ENCODE measurements at regions not wholly inside any gene's neighbourhood (a gene's known extent, or its start where the extent isn't known, plus 50 kb on each side); places are given as distances from the start of the nearest gene placed in this dataset.

DNA sequence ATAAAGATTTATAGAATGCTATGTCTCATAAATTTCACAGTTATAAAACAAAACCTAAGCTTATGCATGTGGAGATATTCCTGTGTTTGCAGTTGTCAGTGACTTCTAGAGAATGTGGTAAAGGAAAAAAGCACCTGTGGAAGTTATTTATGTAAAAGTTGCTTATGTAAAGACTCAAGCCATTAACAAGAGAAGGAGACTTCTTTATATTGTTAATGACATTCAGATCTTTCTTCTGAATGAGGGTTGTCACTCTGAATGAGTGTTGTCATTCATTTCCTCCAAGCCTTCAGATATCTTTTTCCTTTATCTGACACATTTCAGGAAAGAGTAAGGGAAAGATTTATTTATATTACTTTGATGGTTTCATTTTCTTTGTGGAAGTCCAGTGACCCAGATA, 202.6 kb downstream of the TM9SF2 start:
- H3K27me3 ChIP-seq (ENCODE audit: control insufficient read depth, insufficient read depth, low read length) = no peaks in the 10 kb centered on the region
- H3K4me1 ChIP-seq (ENCODE audit: control insufficient read depth, insufficient read depth, low read length) = no peaks in the 10 kb centered on the region
- H3K9me3 ChIP-seq (replicated peaks; ENCODE audit: low read length) = no peaks in the 10 kb centered on the region
- H3K4me2 ChIP-seq (ENCODE audit: low read length) = no peak overlapping the region
- H3K4me3 ChIP-seq (ENCODE audit: low read length) = no peak overlapping the region
- no peaks in the 10 kb centered on the region for H3K36me3 ChIP-seq (ENCODE audit: insufficient read depth, low read length)
- no peak overlapping the region for H3K9ac ChIP-seq (ENCODE audit: low read depth, low read length)

DNA sequence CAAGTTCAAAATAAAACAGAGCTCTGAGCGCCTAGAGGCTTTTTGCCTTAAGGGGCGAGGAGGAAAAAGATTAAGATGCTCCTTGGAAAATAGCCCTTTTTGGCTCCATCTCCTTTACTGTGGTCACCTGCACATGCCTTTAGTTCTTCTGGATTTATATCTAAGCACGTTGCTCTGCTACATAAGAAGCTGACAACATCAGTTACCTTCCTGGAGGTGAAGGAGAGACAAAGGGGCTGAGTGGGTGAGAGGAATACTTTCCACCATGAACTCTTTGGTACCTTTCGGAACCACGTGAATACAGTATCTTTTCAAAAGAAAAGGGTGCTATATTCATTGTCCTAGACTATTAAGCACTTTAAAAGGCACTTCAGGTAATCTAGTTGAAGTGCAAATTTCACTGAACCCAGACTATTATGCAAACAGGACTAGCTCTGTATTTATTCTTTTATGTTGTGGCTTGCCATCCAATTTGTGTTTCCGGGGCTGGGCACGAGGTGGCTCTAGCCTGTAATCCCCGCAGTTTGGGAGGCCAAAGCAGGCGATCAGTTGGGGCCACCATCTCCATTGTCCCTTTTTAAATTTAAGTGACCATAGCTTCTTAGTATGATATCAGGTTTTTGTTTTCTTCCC, 201.5 kb downstream of the TM9SF2 start:
- Histone ChIP-seq H3K4me1 (ENCODE audit: control insufficient read depth, insufficient read depth, low read length) (no peaks in the 10 kb centered on the region), H3K36me3 (ENCODE audit: insufficient read depth, low read length) (no peaks in the 10 kb centered on the region), H3K9ac (ENCODE audit: low read depth, low read length) (no peak overlapping the region), H3K9me3 (replicated peaks; ENCODE audit: low read length) (no peaks in the 10 kb centered on the region), H3K4me3 (ENCODE audit: low read length) (no peak overlapping the region), H3K4me2 (ENCODE audit: low read length) (no peak overlapping the region), H3K27me3 (ENCODE audit: control insufficient read depth, insufficient read depth, low read length) (no peaks in the 10 kb centered on the region)

DNA sequence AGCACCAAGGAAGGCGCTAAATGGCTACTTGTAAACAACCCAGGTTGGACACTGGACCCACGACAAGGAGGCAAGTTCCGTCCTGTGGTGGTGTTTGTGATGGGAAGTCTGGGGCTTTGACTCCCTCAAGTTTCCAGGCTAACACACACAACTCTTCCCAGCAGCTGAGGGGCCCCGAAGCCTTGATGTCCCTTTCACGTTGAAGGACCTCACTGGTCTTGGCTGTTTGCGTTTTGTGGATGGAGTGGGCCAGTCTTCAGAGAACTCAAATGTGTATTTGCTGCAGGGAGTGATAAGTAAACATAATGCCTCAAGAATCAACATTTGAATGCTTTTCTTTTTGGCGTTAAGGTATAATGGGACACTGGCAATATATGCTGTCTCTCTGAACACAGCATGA, 199.2 kb downstream of the TM9SF2 start:
- Histone ChIP-seq H3K4me3 (ENCODE audit: low read length) (no peak overlapping the region), H3K4me2 (ENCODE audit: low read length) (no peak overlapping the region), H3K9ac (ENCODE audit: low read depth, low read length) (no peak overlapping the region), H3K9me3 (replicated peaks; ENCODE audit: low read length) (no peaks in the 10 kb centered on the region), H3K27me3 (ENCODE audit: control insufficient read depth, insufficient read depth, low read length) (no peaks in the 10 kb centered on the region), H3K36me3 (ENCODE audit: insufficient read depth, low read length) (no peaks in the 10 kb centered on the region), H3K4me1 (ENCODE audit: control insufficient read depth, insufficient read depth, low read length) (no peaks in the 10 kb centered on the region)

DNA sequence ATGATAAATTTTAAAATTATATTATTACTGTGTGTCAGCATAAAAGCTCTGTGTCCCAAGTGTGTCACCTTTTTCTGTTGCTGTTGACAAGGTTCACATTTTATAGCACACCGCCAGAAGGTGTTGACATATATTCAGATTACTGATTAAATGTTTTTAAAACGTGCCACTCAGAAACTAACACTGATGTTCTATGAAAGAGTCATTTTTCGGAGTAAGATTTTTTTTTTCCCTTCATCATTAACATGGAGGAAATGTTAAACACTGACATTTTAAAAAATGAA, 197.5 kb downstream of the TM9SF2 start:
- no peaks in the 10 kb centered on the region for H3K4me1 ChIP-seq (ENCODE audit: control insufficient read depth, insufficient read depth, low read length)

DNA sequence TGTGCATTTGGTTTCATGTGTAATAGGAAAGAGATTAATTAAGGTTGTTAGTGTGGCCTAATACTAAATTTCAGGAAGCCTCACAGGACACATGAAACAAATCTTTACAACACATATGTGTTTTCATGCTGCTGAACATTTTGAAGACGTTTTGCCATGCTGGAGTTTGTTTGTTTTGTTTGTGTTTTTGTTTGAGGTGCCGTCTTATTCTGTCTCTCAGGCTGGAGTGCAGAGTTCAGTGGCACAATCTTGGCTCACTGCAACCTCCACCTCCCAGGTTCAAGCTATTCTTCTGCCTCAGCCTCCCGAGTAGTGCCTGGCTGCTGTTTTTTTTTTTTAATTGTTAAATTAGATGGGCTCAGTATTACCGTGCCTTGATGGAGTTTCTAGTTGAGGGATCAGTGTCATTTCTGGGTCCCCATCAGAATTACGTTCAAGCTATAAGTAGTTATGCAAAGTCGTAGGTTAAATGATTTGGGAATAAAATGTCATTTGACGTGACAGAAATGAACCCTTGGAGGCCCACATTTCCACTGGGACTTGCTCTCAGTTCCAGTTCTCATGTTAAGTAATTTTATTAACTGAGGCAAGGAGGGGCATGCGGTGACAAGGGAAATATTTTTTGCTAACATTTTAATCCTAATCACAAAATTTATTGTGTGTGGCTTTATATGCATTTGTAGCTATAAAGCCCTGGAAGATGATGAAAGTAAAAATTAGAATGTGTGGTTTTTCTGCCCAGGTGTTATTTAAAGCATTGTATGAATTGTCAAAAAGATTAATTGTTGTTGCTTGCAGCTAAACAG, 196.9 kb downstream of the TM9SF2 start:
- Histone ChIP-seq H3K4me1 (ENCODE audit: control insufficient read depth, insufficient read depth, low read length) (no peaks in the 10 kb centered on the region), H3K27me3 (ENCODE audit: control insufficient read depth, insufficient read depth, low read length) (no peaks in the 10 kb centered on the region), H3K4me3 (ENCODE audit: low read length) (no peak overlapping the region), H3K36me3 (ENCODE audit: insufficient read depth, low read length) (no peaks in the 10 kb centered on the region), H3K9me3 (replicated peaks; ENCODE audit: low read length) (no peaks in the 10 kb centered on the region), H3K9ac (ENCODE audit: low read depth, low read length) (no peak overlapping the region), H3K4me2 (ENCODE audit: low read length) (no peak overlapping the region)

More for the DNA sequence above, 197.5 kb downstream of the TM9SF2 start:
- Histone ChIP-seq H3K4me3 (ENCODE audit: low read length) (no peak overlapping the region), H3K27me3 (ENCODE audit: control insufficient read depth, insufficient read depth, low read length) (no peaks in the 10 kb centered on the region), H3K9me3 (replicated peaks; ENCODE audit: low read length) (no peaks in the 10 kb centered on the region), H3K4me2 (ENCODE audit: low read length) (no peak overlapping the region), H3K36me3 (ENCODE audit: insufficient read depth, low read length) (no peaks in the 10 kb centered on the region), H3K9ac (ENCODE audit: low read depth, low read length) (no peak overlapping the region)

DNA sequence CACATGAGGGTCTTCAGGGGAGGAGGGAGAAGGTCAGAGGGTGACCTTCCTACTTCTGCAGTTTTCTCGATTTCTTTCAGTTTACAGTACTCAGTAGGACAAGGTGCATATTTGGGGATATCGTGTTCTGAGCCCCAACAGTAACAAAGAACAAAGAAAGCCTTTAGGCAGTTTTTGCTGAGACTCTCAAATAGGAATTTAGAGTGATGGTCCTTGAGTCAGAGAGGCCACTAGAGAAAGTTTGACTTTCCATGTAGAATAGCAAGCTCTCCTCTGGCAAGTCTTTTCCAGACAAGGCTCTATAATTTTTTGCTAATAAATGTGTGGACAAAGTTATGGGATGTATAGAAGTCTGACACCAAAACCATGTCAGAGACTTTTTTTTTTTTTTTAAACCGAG, 194.6 kb downstream of the TM9SF2 start:
- Histone ChIP-seq H3K27me3 (ENCODE audit: control insufficient read depth, insufficient read depth, low read length) (no peaks in the 10 kb centered on the region), H3K9me3 (replicated peaks; ENCODE audit: low read length) (no peaks in the 10 kb centered on the region), H3K4me2 (ENCODE audit: low read length) (no peak overlapping the region), H3K4me3 (ENCODE audit: low read length) (no peak overlapping the region), H3K4me1 (ENCODE audit: control insufficient read depth, insufficient read depth, low read length) (peaks cover 2% of the 10 kb centered on the region), H3K36me3 (ENCODE audit: insufficient read depth, low read length) (no peaks in the 10 kb centered on the region), H3K9ac (ENCODE audit: low read depth, low read length) (no peak overlapping the region)

DNA sequence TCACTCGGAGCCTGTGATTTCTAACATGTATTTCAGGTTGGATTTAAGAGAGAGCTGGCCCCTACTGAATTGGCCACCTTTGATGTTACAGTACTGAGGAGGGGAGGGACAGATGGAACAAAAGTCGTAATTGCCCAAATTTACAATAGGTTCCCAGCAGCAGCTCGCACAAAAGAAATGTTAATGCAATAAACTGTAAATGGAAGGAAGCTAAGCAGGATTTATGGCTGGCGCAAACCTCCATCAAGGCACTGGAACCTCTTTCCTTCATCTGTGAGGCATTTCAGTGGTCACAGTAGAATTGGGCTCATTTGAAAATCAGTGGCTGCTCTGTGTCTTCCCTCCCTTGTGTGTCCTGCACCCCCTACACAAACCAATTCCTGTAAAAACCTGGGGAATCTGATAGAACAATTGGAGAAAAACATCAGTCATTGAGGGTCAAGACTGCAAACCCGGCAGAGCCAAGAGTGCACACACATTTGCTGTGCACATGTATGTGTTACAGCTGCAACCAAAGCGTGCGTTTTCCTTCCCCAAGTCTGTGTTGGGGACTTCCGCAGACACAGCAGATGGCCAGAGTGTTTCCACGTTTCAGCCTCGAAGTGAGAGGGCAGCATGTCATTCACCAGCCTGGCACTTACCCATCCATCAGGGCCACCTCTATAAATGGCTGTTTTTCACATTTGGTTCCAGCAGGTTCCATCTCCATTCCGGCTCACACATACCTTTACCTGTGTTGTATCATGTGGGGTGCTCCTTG, 192.8 kb downstream of the TM9SF2 start:
- Histone ChIP-seq H3K4me1 (ENCODE audit: control insufficient read depth, insufficient read depth, low read length) (peaks cover 9% of the 10 kb centered on the region), H3K9me3 (replicated peaks; ENCODE audit: low read length) (no peaks in the 10 kb centered on the region), H3K36me3 (ENCODE audit: insufficient read depth, low read length) (no peaks in the 10 kb centered on the region), H3K4me2 (ENCODE audit: low read length) (no peak overlapping the region), H3K4me3 (ENCODE audit: low read length) (no peak overlapping the region), H3K27me3 (ENCODE audit: control insufficient read depth, insufficient read depth, low read length) (no peaks in the 10 kb centered on the region), H3K9ac (ENCODE audit: low read depth, low read length) (no peak overlapping the region)

DNA sequence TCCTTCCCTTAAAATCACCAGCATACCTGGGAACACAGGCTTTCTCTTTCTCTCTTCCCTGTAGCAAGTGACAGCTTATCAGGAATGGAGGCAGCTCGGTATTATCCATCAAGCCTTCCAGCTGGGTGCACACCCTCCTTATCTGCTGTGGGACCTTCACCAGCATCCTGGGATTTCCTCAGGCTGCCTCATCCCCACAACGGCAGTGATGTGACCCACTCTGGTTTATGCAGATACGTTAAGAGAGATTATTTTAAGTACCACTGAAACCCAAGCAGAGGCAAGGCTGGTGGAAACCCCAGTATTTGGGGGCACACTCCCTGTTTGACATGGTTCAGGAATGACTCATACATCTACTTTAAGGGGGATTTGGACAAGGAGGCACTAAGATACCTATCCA, 192.1 kb downstream of the TM9SF2 start:
- H3K4me3 ChIP-seq (ENCODE audit: low read length) = no peak overlapping the region
- no peaks in the 10 kb centered on the region for H3K27me3 ChIP-seq (ENCODE audit: control insufficient read depth, insufficient read depth, low read length)
- peaks cover 9% of the 10 kb centered on the region for H3K4me1 ChIP-seq (ENCODE audit: control insufficient read depth, insufficient read depth, low read length)
- H3K4me2 ChIP-seq (ENCODE audit: low read length) = no peak overlapping the region
- no peaks in the 10 kb centered on the region for H3K9me3 ChIP-seq (replicated peaks; ENCODE audit: low read length)
- H3K36me3 ChIP-seq (ENCODE audit: insufficient read depth, low read length) = no peaks in the 10 kb centered on the region
- H3K9ac ChIP-seq (ENCODE audit: low read depth, low read length) = no peak overlapping the region

DNA sequence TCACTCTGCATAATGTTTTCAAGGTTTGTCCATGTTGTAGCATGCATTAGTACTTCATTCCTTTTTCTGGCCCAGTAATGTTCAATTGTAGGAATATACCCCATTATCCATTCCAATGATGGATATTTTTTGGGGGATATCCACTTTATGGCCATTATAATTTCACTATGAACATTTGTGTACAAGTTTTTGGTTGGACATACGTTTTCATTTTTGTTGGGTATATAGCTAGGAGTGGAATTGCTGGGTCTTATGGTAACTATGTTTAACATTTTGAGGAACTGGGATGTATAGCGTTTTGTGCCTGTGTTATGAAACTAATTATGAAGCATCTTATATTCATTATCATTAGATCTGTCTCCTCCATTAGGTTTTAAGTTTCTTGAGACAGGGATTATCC, 191.6 kb downstream of the TM9SF2 start:
- Histone ChIP-seq H3K9me3 (replicated peaks; ENCODE audit: low read length) (no peaks in the 10 kb centered on the region), H3K4me2 (ENCODE audit: low read length) (no peak overlapping the region), H3K27me3 (ENCODE audit: control insufficient read depth, insufficient read depth, low read length) (no peaks in the 10 kb centered on the region), H3K4me1 (ENCODE audit: control insufficient read depth, insufficient read depth, low read length) (peaks cover 9% of the 10 kb centered on the region), H3K4me3 (ENCODE audit: low read length) (no peak overlapping the region), H3K36me3 (ENCODE audit: insufficient read depth, low read length) (no peaks in the 10 kb centered on the region), H3K9ac (ENCODE audit: low read depth, low read length) (no peak overlapping the region)

DNA sequence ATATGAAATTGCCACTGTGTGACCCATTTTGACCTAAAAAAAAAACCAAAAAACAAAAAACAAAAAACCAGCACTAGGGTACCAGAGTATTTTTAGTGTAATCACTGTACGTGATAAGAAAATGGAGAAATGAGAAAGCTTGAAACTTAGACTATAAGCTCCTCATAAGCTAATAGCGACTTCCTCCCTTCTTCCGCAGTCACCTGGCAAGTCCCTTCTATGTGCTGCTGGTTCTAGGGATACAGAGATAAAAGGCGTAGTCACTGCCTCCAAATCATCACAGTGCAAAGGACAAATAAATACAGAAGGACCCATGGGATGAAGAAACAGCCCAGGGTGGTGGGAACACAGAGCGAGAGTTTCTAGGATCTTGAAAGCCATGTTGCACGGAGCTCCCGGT, 190.3 kb downstream of the TM9SF2 start:
- Histone ChIP-seq H3K4me1 (ENCODE audit: control insufficient read depth, insufficient read depth, low read length) (peaks cover 9% of the 10 kb centered on the region), H3K27me3 (ENCODE audit: control insufficient read depth, insufficient read depth, low read length) (no peaks in the 10 kb centered on the region), H3K4me2 (ENCODE audit: low read length) (no peak overlapping the region), H3K9ac (ENCODE audit: low read depth, low read length) (no peak overlapping the region), H3K9me3 (replicated peaks; ENCODE audit: low read length) (no peaks in the 10 kb centered on the region), H3K36me3 (ENCODE audit: insufficient read depth, low read length) (no peaks in the 10 kb centered on the region), H3K4me3 (ENCODE audit: low read length) (no peak overlapping the region)

DNA sequence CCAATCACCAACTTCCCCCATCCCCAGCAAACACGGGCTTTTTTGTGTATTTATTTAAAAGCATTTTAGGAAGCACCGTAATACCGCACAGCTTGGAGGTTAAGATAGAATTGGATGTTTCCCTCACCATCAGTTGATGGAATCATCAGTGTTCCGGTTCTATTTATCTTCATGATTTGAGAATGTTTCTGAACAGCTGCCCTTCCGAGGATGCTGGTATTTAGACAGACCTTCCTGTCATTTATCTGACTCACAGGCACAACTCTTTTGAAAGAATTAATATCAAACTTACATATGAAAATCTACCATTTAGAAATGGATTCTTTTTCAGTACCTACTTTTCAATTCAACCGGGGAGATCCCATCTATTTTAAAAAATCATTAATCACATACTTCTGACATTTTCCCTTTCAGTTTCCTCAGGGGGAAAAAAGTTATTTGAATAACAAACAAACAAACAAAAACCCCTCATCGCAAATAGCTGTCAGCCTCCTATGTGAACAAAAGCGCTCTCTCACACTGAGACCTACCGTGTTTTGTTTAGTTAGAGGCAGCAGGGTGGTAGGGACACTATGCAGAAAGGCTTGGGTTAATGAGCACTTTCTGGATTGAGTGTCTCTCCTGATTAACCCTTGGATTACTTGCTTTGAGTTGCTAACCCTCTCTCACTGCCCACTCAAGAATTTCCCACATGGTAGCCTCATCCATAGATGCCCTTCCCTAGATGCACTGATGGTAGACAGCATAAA, 189.3 kb downstream of the TM9SF2 start:
- Histone ChIP-seq H3K4me1 (ENCODE audit: control insufficient read depth, insufficient read depth, low read length) (peaks cover 16% of the 10 kb centered on the region), H3K27me3 (ENCODE audit: control insufficient read depth, insufficient read depth, low read length) (no peaks in the 10 kb centered on the region), H3K4me2 (ENCODE audit: low read length) (peak overlapping the region; percentile 34), H3K36me3 (ENCODE audit: insufficient read depth, low read length) (no peaks in the 10 kb centered on the region), H3K9me3 (replicated peaks; ENCODE audit: low read length) (no peaks in the 10 kb centered on the region), H3K4me3 (ENCODE audit: low read length) (peak overlapping the region; percentile 13), H3K9ac (ENCODE audit: low read depth, low read length) (no peak overlapping the region)

Measured in skeletal muscle satellite cell (primary cell).